ENCODE measurements at regions not wholly inside any gene's neighbourhood (a gene's known extent, or its start where the extent isn't known, plus 50 kb on each side); places are given as distances from the start of the nearest gene placed in this dataset.

GRCh38 chr7:25314731-25315267 is 86.5 kb upstream of the NPVF start:
- ATAC-seq = no peak
- DNase-seq = no peak

DNA sequence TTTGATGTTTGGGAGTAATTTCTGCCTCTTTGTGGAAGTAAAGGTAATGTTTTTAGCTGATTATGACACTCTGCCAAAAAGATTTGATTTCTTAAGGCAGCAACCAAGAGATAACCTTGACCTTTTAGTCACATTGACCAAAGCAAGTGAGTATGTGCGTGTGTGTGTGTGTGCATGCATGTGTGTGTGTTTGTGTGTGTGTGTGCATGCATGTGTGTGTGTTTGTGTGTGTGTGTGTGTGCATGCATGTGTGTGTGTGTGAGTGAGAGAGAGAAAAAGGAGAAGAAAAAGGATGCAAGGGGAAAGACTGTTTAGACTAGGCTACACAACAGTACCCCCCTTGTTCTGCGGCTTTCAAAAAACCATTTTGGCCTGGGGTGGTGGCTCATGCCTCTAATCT is 88.1 kb upstream of the NPVF start:
- no peak for ATAC-seq

DNA sequence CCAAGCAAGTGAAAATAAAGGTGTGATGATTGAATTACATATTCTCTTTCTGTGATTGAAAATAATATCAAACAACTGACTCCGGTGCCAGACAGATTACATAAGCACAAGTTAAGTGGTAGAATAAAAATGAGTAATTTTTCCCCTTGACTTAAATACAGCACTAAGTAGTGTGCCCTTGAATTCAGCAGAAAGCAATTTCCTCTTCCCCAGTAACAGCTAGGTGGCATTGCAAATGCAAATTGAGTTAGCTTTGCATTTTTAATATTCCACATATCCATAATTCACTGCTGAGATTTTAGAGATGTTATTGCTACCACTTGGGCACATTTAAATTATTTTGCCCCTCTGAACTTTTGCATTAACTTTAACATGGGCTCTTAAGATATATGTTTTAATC is 89.8 kb upstream of the NPVF start:
- no peak for ATAC-seq

More for the DNA sequence above, 88.1 kb upstream of the NPVF start:
- DNase-seq = no peak

GRCh38 chr7:25319707-25320106 is 91.4 kb upstream of the NPVF start:
- ATAC-seq = no peak
- DNase-seq = no peak

More for the DNA sequence above, 89.8 kb upstream of the NPVF start:
- DNase-seq = no peak

- ATAC-seq (no peak), DNase-seq (no peak)
Measured at GRCh38 chr7:25320791-25321190, 92.5 kb upstream of the NPVF start.

- DNase-seq (no peak), ATAC-seq (no peak)
Measured at GRCh38 chr7:25321424-25321823, 93.1 kb upstream of the NPVF start.

DNA sequence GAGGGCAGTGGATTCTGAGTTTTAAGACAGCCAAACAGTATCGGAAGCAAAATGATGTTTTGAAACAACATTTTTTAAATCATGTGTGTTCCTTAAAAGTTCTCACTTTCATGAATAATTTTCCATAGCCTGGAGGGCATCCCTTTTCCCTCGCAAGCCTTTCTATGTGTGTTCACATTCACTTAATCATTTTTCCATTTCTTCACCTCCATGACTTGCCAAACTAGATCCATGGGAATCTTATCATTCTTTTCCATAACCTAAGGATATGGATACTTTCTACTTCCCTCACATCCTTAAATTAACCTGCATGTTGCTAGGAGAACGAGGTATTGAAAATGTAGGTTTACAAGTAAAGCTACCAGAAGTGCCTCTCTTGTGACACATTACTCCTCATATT is 94.2 kb upstream of the NPVF start:
- ATAC-seq (no peak), DNase-seq (no peak)

- no peak for ATAC-seq
- no peak for DNase-seq
Measured at GRCh38 chr7:25325186-25325757, 97.0 kb upstream of the NPVF start.

DNA sequence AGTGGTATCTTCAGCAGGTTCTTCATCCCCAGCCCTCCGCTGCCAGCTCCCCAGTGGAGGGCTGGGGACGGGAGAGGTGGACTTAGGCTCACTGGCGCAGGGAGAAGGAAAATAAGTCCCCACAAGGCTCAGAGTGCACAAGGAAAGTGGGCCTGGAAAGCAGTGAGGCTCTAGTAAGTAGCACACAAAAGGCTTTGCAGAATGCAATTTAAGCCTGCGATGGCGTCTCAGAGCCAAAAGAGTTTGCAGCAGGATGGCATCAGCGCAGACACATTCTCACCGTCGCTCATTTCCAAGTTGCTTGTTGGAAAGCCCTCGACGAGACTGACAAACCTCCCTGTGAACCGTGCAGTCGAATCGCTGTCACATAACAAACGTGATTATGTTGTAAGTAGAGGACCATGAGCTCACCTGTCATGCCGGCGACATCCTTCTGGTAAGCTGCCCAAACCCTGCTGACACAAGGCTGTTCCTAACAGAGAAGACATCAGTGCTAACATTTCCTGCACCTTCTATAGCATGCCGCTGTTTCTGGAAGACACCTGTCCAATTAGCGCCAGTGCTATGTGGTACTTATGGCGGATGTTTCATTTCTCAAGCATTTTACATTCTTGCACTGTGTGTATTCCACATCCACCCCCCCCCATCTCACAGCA is 98.3 kb upstream of the NPVF start:
- ATAC-seq = no peak
- DNase-seq = no peak

GRCh38 chr7:25329815-25330214 is 101.5 kb upstream of the NPVF start:
- DNase-seq (no peak), ATAC-seq (no peak)

GRCh38 chr7:25333296-25333928 is 105.1 kb upstream of the NPVF start:
- DNase-seq = no peak
- ATAC-seq = no peak

DNA sequence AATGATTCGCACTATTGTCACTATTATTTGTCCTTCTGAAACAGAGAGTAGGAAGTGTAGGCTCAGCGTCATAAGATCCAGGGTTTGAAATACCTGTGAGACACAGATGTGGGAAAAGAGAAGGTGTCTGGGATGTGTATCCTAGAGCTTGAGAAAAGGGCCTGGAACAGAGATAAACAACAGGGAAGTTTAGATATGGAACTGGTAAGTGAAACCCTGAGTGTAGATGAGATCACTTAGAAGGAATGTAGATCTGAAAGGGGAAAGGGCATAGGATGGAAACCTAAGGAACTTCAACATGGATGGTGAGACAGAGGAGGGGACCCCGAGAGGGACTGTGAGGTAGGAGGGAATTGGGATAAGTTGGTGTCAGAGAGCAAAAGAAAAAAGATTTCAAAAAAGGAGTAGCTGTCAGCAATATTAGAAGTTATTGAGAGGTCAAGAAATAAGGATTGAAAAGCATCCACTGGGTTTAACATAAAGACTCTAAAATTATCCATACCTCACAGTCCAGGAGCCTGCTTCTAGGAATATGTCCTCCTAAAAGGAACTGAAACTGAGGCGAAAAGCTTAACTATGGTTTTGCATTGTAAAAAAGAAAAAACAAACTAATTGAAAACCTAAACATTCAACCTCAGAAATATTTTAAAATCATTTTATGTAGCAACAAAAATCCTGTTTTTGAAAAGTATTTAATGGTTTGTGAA is 119.2 kb upstream of the NPVF start:
- ATAC-seq = no peak
- DNase-seq = no peak

- ATAC-seq = no peak
- no peak for DNase-seq
Measured at GRCh38 chr7:25348104-25348503, 119.8 kb upstream of the NPVF start.

DNA sequence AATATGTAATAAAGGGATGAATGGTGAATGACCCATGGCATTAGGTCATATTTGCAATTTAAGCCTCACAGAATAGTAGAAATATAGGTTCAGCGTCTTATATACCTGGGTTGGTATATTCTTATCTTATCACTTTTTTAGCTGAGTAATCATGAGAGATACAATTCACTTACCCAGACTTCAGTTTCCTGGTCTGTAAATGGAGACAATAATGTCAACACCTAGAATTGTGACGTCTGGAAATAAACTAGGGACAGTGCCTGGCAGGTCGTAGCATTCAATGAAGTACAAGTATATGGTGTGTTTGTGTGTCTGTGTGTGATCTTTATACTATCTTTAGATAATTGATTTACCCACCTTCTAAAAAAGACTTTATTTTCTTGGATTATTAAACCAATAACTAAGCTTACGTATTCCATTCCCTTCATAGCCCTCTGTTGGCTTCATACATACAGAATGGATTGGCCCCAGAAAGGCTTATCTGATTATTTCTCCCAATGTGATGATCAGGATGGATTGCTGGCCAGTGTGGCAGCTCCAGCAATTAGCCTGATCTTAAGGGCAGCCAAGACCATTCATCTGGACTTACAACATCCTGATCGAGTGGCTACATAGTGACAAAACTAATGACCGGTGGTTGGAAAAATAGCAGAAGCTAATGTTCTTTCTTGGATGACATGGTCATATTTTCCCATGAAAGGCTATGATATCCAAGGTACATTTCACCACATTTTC is 121.2 kb upstream of the NPVF start:
- no peak for ATAC-seq
- no peak for DNase-seq

GRCh38 chr7:25350041-25350440 is 121.8 kb upstream of the NPVF start:
- DNase-seq = no peak
- no peak for ATAC-seq

GRCh38 chr7:25351761-25352160 is 123.5 kb upstream of the NPVF start:
- DNase-seq = no peak
- ATAC-seq = no peak

DNA sequence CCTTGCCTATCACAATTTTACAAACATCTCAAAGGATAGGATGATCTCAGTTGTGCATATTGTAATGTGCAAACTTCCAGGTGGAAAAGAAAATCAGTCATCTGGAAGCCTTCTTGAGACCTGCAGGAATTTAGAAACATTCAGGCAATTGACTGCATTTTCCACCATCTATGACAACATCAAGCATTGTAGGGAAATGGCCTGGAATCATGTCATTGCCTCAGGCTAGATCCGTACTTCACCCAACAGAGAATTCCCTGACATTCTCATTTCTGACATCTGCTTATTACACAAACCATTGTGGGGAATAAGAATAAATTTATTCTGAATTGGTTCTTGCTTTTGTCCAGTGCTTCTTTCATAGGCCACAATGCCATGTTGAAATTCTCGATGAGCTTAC is 124.9 kb upstream of the NPVF start:
- ATAC-seq = no peak

GRCh38 chr7:25353732-25354131 is 125.4 kb upstream of the NPVF start:
- DNase-seq (no peak), ATAC-seq (no peak)

More for the DNA sequence above, 124.9 kb upstream of the NPVF start:
- DNase-seq = no peak

DNA sequence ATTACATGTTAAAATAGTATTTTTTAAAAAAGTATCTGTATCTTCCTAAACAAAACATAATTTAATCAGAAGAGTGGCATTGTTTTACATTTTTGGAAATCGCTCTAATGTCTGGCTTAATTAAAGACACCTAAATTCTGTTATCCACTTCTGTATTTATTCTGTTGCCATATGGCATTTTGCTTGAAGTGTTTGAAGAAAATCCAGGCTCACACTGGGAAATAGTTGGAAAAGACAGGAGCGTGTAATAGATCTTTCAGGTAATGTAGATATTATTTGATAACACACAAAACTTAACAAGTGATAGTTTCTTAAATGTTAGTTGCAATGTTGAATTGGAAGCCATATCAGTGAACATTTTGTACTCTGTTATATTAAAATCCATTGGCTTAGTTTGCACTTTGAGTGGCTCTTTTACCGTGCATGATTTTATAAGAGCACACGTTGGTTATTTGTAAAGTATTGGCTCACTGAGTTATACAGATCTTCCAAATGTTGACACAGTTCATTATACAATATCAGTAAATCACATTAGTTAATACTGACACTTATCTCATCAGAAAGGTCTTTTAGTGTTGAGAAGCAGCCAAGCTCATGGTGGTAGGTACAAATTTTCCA is 128.4 kb upstream of the NPVF start:
- DNase-seq = no peak
- ATAC-seq = no peak

- ATAC-seq (no peak), DNase-seq (no peak)
Measured at GRCh38 chr7:25358926-25359325, 130.6 kb upstream of the NPVF start.

DNA sequence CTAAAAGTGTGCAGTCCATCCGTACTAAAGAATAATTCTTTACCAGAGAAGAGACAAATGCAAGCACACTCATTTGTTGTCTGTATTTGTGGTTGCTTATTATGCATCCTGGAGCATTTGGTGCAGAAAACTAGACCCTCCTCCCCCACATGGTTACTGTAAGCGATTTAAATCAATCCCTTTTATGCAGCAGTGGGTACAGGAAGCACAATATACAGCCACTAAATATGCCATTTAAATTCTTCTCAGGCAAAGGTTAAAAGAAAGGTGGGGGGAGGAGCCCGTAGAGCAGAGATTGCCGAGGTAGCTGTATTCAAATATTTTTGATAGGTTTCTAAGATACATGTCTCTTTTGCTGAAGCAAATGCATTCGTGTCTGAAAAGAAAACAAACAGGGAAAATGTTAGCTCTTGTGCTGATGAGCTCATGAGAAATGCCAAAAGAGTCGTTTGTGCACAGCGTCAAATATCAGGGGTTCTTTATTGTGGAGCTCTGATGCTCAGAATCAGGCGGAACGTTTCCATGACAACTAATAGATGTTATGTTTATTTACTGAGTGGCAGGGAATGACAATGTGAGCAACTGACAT is 131.3 kb upstream of the NPVF start:
- DNase-seq (no peak), ATAC-seq (no peak)
